ENCODE measurements at regions not wholly inside any gene's neighbourhood (a gene's known extent, or its start where the extent isn't known, plus 50 kb on each side); places are given as distances from the start of the nearest gene placed in this dataset.

DNA sequence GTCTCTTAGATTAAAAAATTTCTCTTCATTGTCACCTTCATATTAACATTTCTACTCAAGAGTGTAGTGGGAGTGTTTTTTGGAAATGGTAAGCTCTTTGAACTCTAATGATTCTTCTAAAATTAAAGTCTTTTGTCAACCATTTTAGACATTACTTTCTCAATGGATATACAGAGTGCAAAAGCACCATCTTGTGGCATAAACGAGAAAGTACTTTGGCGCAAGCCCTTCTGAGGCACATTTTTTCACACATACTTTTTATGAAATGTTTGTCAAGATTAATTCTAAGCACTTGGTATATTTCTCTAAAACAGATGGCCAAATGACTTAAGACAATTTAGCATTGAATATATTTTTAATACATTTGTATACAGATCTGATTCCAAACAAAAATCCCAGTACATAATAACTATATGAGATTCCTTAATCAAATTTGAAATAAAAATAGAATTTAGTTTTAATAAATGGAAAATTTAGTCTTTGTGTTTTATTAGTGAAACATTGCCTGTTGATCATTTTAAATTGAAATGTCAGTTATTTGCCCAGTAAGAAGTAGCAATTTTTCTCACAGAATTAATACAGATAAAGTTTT, 63.3 kb upstream of the GALNT5 start:
- Histone ChIP-seq H3K4me2 (ENCODE audit: low read depth, low read length, poor library complexity, severe bottlenecking) (no peak overlapping the region), H3K4me3 (ENCODE audit: low read length) (no peak overlapping the region), H2AFZ (ENCODE audit: low read length) (no peak overlapping the region), H3K9me3 (ENCODE audit: low read length) (no peaks in the 10 kb centered on the region), H3K27me3 (ENCODE audit: low read length) (no peaks in the 10 kb centered on the region), H3K9ac (ENCODE audit: low read length) (no peak overlapping the region), H3K9me2 (replicated peaks; ENCODE audit: insufficient read depth, low read length) (no peaks in the 10 kb centered on the region), H3K27ac (ENCODE audit: low read length) (no peak overlapping the region), H4K20me1 (ENCODE audit: insufficient read depth, low read depth, low read length) (no peaks in the 10 kb centered on the region), H3K79me2 (ENCODE audit: low read length) (no peaks in the 10 kb centered on the region), H3K36me3 (ENCODE audit: insufficient read depth, low read length) (no peaks in the 10 kb centered on the region), H3K4me1 (ENCODE audit: low read length) (no peaks in the 10 kb centered on the region)
- peak; percentile 81 for DNase-seq

DNA sequence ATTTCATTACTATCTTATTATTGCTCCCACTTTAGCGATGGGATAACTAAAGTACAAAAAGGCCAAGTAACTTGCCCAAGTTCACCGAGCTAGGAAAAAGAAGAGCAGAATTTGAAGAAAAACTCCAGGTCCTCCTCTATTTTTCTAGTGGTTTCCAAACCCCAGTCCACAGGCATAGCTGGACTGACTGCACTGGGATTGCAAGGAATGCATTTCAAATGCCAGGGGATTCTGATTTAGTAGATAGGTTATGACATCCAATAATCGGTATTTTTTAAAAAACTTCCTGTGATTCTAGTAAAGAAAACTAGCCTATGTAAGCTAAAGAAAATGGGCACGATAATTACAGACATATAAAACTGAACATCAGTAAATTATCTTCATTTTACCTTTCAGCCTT, 62.7 kb upstream of the GALNT5 start:
- no peaks in the 10 kb centered on the region for H3K9me2 ChIP-seq (replicated peaks; ENCODE audit: insufficient read depth, low read length)
- no peak overlapping the region for H3K4me3 ChIP-seq (ENCODE audit: low read length)
- no peak overlapping the region for H3K27ac ChIP-seq (ENCODE audit: low read length)
- no peaks in the 10 kb centered on the region for H4K20me1 ChIP-seq (ENCODE audit: insufficient read depth, low read depth, low read length)
- no peaks in the 10 kb centered on the region for H3K9me3 ChIP-seq (ENCODE audit: low read length)
- H3K36me3 ChIP-seq (ENCODE audit: insufficient read depth, low read length), result no peaks in the 10 kb centered on the region
- no peaks in the 10 kb centered on the region for H3K4me1 ChIP-seq (ENCODE audit: low read length)
- DNase-seq, result no peak
- no peak overlapping the region for H3K9ac ChIP-seq (ENCODE audit: low read length)
- H2AFZ ChIP-seq (ENCODE audit: low read length), result no peak overlapping the region
- no peak overlapping the region for H3K4me2 ChIP-seq (ENCODE audit: low read depth, low read length, poor library complexity, severe bottlenecking)
- H3K27me3 ChIP-seq (ENCODE audit: low read length), result no peaks in the 10 kb centered on the region
- H3K79me2 ChIP-seq (ENCODE audit: low read length), result no peaks in the 10 kb centered on the region

DNA sequence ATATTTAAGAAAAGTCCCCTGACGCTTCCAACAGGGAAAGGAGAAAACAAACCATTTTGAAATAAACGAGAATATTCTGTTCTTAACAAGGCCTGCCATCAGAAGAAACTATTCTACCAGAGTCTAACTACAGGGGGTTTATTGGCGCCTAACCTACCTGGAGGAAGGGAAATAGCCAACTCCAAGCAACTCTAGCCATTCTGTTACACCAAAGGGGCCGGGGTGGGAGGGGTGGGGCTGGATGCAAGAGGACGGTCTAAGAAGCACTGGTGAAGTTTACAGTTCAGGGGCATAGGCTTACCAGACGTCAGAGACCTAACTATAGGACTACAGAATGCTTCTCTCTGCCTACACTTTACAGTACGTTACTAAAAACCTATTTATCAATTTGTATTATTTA, 60.5 kb upstream of the GALNT5 start:
- no peak overlapping the region for H3K27ac ChIP-seq (ENCODE audit: low read length)
- H3K9ac ChIP-seq (ENCODE audit: low read length), result no peak overlapping the region
- H3K4me1 ChIP-seq (ENCODE audit: low read length), result no peaks in the 10 kb centered on the region
- H3K36me3 ChIP-seq (ENCODE audit: insufficient read depth, low read length), result no peaks in the 10 kb centered on the region
- no peaks in the 10 kb centered on the region for H3K9me2 ChIP-seq (replicated peaks; ENCODE audit: insufficient read depth, low read length)
- H4K20me1 ChIP-seq (ENCODE audit: insufficient read depth, low read depth, low read length), result no peaks in the 10 kb centered on the region
- H3K9me3 ChIP-seq (ENCODE audit: low read length), result no peaks in the 10 kb centered on the region
- H3K79me2 ChIP-seq (ENCODE audit: low read length), result no peaks in the 10 kb centered on the region
- H3K27me3 ChIP-seq (ENCODE audit: low read length), result no peaks in the 10 kb centered on the region
- no peak overlapping the region for H3K4me2 ChIP-seq (ENCODE audit: low read depth, low read length, poor library complexity, severe bottlenecking)
- no peak overlapping the region for H2AFZ ChIP-seq (ENCODE audit: low read length)
- no peak for DNase-seq
- H3K4me3 ChIP-seq (ENCODE audit: low read length), result no peak overlapping the region

DNA sequence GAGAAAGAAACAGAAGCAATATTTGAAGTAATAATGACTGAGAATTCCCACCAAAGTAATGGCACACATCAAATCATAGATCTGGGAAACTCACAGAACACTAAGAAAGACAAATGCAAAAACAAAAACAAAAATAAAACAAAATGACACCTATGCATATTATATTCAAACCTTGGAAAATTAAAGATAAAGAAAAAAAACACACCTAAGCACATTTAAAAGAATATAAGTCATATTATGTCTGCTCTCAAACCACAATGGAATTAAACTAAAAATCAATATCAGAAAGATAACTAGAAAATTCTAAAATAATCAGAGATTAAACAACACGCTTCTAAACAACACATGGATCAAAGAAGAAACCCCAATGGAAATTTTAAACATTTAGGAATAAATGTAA, 59.7 kb upstream of the GALNT5 start:
- Histone ChIP-seq H3K36me3 (ENCODE audit: insufficient read depth, low read length) (no peaks in the 10 kb centered on the region), H4K20me1 (ENCODE audit: insufficient read depth, low read depth, low read length) (no peaks in the 10 kb centered on the region), H3K4me3 (ENCODE audit: low read length) (no peak overlapping the region), H3K4me1 (ENCODE audit: low read length) (no peaks in the 10 kb centered on the region), H3K4me2 (ENCODE audit: low read depth, low read length, poor library complexity, severe bottlenecking) (no peak overlapping the region), H3K9me3 (ENCODE audit: low read length) (no peaks in the 10 kb centered on the region), H3K9me2 (replicated peaks; ENCODE audit: insufficient read depth, low read length) (no peaks in the 10 kb centered on the region), H3K27me3 (ENCODE audit: low read length) (no peaks in the 10 kb centered on the region), H3K79me2 (ENCODE audit: low read length) (no peaks in the 10 kb centered on the region), H2AFZ (ENCODE audit: low read length) (no peak overlapping the region), H3K9ac (ENCODE audit: low read length) (no peak overlapping the region), H3K27ac (ENCODE audit: low read length) (no peak overlapping the region)
- DNase-seq, result no peak

DNA sequence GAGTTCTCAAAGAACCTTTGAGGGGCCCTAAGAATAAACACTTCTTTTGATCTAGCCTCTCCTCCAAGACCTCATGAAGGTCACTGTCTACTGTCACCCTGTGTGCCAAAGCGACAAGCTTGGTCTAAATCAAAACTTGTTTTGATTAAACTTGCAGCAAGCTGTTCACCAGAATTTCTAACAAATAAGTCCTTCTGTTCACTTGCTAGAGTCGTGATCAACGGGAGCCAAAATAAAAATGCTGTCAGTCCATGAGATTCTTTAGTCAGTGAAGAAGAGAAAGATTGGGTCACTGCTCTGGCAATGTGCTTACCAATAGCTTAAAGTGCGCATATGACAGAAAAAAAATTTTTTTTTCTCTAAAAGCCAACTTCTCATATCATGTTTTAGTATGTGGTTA, 53.9 kb upstream of the GALNT5 start:
- Histone ChIP-seq H3K79me2 (ENCODE audit: low read length) (no peaks in the 10 kb centered on the region), H3K36me3 (ENCODE audit: insufficient read depth, low read length) (no peaks in the 10 kb centered on the region)

DNA sequence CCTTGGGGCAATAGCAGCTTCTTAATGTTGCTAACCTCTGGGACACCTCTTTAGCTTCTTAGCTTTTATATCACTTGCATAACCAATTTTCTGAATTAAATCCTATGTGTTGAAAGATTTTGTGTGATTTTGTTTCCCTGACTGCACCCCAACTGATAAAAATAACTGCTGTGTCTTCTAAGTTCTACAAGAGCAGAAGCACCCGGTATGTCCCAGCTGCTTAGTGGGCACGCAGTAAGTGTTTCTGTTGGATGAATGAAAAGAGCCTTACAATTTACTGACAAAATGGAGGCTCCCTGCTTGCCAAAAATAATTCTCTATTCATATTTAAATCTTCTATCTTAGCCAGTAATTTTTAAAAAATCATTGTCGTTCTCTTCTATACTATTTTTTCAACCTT, 53.1 kb upstream of the GALNT5 start:
- Histone ChIP-seq H3K79me2 (ENCODE audit: low read length) (no peaks in the 10 kb centered on the region), H4K20me1 (ENCODE audit: insufficient read depth, low read depth, low read length) (no peaks in the 10 kb centered on the region), H3K9ac (ENCODE audit: low read length) (no peak overlapping the region), H3K4me2 (ENCODE audit: low read depth, low read length, poor library complexity, severe bottlenecking) (no peak overlapping the region), H3K4me3 (ENCODE audit: low read length) (no peak overlapping the region), H2AFZ (ENCODE audit: low read length) (no peak overlapping the region), H3K9me3 (ENCODE audit: low read length) (no peaks in the 10 kb centered on the region), H3K36me3 (ENCODE audit: insufficient read depth, low read length) (no peaks in the 10 kb centered on the region), H3K27ac (ENCODE audit: low read length) (no peak overlapping the region), H3K9me2 (replicated peaks; ENCODE audit: insufficient read depth, low read length) (no peaks in the 10 kb centered on the region), H3K27me3 (ENCODE audit: low read length) (no peaks in the 10 kb centered on the region), H3K4me1 (ENCODE audit: low read length) (no peaks in the 10 kb centered on the region)
- no peak for DNase-seq

More for the DNA sequence above, 53.9 kb upstream of the GALNT5 start:
- Histone ChIP-seq H2AFZ (ENCODE audit: low read length) (no peak overlapping the region; the same call in 1 of the 2 replicates), H3K27ac (ENCODE audit: low read length) (no peak overlapping the region), H3K27me3 (ENCODE audit: low read length) (no peaks in the 10 kb centered on the region), H3K9ac (ENCODE audit: low read length) (no peak overlapping the region), H3K9me2 (replicated peaks; ENCODE audit: insufficient read depth, low read length) (no peaks in the 10 kb centered on the region), H3K4me2 (ENCODE audit: low read depth, low read length, poor library complexity, severe bottlenecking) (no peak overlapping the region), H3K4me1 (ENCODE audit: low read length) (no peaks in the 10 kb centered on the region), H4K20me1 (ENCODE audit: insufficient read depth, low read depth, low read length) (no peaks in the 10 kb centered on the region), H3K4me3 (ENCODE audit: low read length) (no peak overlapping the region), H3K9me3 (ENCODE audit: low read length) (no peaks in the 10 kb centered on the region)
- DNase-seq, result no peak

DNA sequence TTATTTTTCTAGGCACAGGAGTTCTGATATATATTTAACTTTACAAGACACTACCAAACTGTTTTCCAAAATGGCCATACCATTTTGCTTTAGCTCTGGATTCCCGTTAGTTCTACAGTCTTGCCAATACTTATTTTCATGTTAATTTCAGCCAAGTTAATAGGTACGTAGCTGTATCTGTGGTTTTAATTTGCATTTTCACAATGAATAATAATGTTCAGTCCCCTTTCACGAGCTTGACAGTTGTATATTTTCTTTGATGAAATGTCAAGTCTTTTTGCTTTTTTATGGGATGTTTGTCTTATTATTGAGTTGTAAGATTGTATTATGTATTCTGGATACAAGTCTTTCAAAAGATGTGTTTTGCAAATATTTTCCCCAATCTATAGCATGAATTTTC, 50.6 kb upstream of the GALNT5 start:
- H3K4me1 ChIP-seq (ENCODE audit: low read length), result peaks cover 6% of the 10 kb centered on the region
- H3K9me3 ChIP-seq (ENCODE audit: low read length), result no peaks in the 10 kb centered on the region
- H2AFZ ChIP-seq (ENCODE audit: low read length), result no peak overlapping the region
- H3K9ac ChIP-seq (ENCODE audit: low read length), result no peak overlapping the region
- DNase-seq, result no peak
- H3K36me3 ChIP-seq (ENCODE audit: insufficient read depth, low read length), result no peaks in the 10 kb centered on the region
- no peaks in the 10 kb centered on the region for H3K27me3 ChIP-seq (ENCODE audit: low read length)
- no peaks in the 10 kb centered on the region for H3K79me2 ChIP-seq (ENCODE audit: low read length)
- no peak overlapping the region for H3K4me2 ChIP-seq (ENCODE audit: low read depth, low read length, poor library complexity, severe bottlenecking)
- H3K27ac ChIP-seq (ENCODE audit: low read length), result no peak overlapping the region
- no peaks in the 10 kb centered on the region for H4K20me1 ChIP-seq (ENCODE audit: insufficient read depth, low read depth, low read length)
- no peak overlapping the region for H3K4me3 ChIP-seq (ENCODE audit: low read length)
- no peaks in the 10 kb centered on the region for H3K9me2 ChIP-seq (replicated peaks; ENCODE audit: insufficient read depth, low read length)
